Left lung (tissue), 4 donors: ENCODE measurements at regions not wholly inside any gene's neighbourhood (a gene's known extent, or its start where the extent isn't known, plus 50 kb on each side); places are given as distances from the start of the nearest gene placed in this dataset.

Experiments
- ATAC-seq: fragments of 200-7000 bp; cut with Tn5 transposase; one replicate; pipeline ENCODE4 v1.9.1; 2020; ENCODE audit warnings: moderate library complexity
- DNase-seq, 4 donors: peaks; one replicate each; pipeline ENCODE4 v3.0.0-alpha.2; 2013 to 2020
- H3K27ac ChIP-seq, 2 donors: fragments of 200-600 bp; sonication (generic) in 1 of 2; one replicate each; pipeline versions ENCODE4 v1.5.0 to v1.8.0; 2020 to 2021
- H3K27me3 ChIP-seq, 2 donors: fragments of 200-600 bp; sonication (generic) in 1 of 2; one replicate each; pipeline versions ENCODE4 v1.5.0 to v1.8.0; 2020 to 2021
- H3K36me3 ChIP-seq, 2 donors: fragments of 200-600 bp; sonication (generic) in 1 of 2; one replicate each; pipeline versions ENCODE4 v1.5.0 to v1.8.0; 2020 to 2021
- H3K4me1 ChIP-seq, 2 donors: fragments of 200-600 bp; one replicate each; pipeline ENCODE4 v1.8.0; 2021
- H3K4me3 ChIP-seq, 2 donors: fragments of 200-600 bp; sonication (generic) in 1 of 2; one replicate each; pipeline versions ENCODE4 v1.5.0 to v1.8.0; 2020 to 2021; ENCODE audit warnings: mild to moderate bottlenecking in 1 of 2
- H3K9me3 ChIP-seq, 2 donors: fragments of 200-600 bp; sonication (generic) in 1 of 2; one replicate each; pipeline versions ENCODE4 v1.5.0 to v1.8.0; 2020 to 2021
- CTCF ChIP-seq, 2 donors: fragments of 200-600 bp; sonication (generic) in 1 of 2; IDR thresholded peaks; one replicate each; pipeline versions ENCODE4 v1.5.0 to v1.8.0; 2021; ENCODE audit warnings: antibody characterized with exemption in 2 of 2
- intact Hi-C, 2 donors: fragments of 100-400 bp; cut with DNase I; formaldehyde crosslinking; loops; one replicate each; pipeline versions ENCODE4 v1.11.2 to v1.14.2; 2022
- donor health status: DM: no; HTN: yes; CAD: no.
- donor health status: DM: no; HTN: no; CAD: no.

DNA sequence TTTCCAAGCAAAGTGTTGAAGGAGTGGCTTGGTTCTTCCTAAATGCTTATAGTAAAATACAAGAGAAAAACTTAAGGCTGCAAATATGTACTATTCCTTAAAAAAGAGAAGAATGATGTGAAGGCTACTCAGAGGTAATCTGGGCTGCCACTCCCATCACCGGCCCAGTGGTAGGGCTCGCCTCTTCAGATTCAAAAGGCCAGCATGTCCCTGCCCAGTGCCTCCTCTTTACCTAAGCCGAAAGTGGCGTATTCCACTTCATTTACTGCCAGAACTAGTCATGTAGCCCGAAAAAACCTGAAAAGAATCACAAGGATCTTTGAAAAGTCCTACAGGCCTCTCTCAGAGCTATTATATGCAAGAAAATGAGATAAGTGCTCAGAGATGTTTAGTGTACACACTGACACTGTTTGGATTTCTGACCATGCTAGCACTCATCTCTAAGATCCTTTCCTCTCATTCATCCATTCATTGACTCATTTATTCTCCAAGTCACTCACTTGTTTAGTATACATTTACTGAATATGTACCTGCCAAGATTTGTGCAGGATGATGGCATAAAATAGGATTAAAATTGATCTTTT lies 373.3 kb upstream of the THBS1 start:
- H3K27me3 ChIP-seq, result no peaks in the 10 kb centered on the region
- intact Hi-C loops, result no loop called here
- peak overlapping the region in 1 of 2 donors; percentile 22 for H3K27ac ChIP-seq
- H3K4me3 ChIP-seq, result no peak overlapping the region
- ATAC-seq, result peak; percentile 92
- peaks cover 0 to 12% of the 10 kb centered on the region in 2 donors for H3K9me3 ChIP-seq
- DNase-seq, result peak in 2 of 4 donors; percentile 43 to 51
- no peaks in the 10 kb centered on the region for H3K36me3 ChIP-seq
- no peak for TF ChIP-seq CTCF (IDR thresholded peaks at IDR 0.05)
- H3K4me1 ChIP-seq, result no peaks in the 10 kb centered on the region

GRCh38 chr15:39208187-39208586 lies 372.7 kb upstream of the THBS1 start:
- H3K27me3 ChIP-seq, result no peaks in the 10 kb centered on the region
- intact Hi-C loops, result no loop called here
- ATAC-seq (peak; percentile 62), DNase-seq (no peak)
- no peak overlapping the region for H3K27ac ChIP-seq
- no peaks in the 10 kb centered on the region for H3K4me1 ChIP-seq
- H3K9me3 ChIP-seq, result peaks cover 0 to 12% of the 10 kb centered on the region in 2 donors
- TF ChIP-seq CTCF (IDR thresholded peaks at IDR 0.05), result no peak
- H3K36me3 ChIP-seq, result no peaks in the 10 kb centered on the region
- H3K4me3 ChIP-seq, result no peak overlapping the region

- no peak for DNase-seq
- no peaks in the 10 kb centered on the region for H3K36me3 ChIP-seq
- H3K4me1 ChIP-seq, result no peaks in the 10 kb centered on the region
- intact Hi-C loops, result no loop called here
- no peak overlapping the region for H3K4me3 ChIP-seq
- no peak for TF ChIP-seq CTCF (IDR thresholded peaks at IDR 0.05)
- H3K9me3 ChIP-seq, result peaks cover 0 to 12% of the 10 kb centered on the region in 2 donors
- no peak for ATAC-seq
- no peak overlapping the region for H3K27ac ChIP-seq
- H3K27me3 ChIP-seq, result no peaks in the 10 kb centered on the region
These were observed 371.2 kb upstream of the THBS1 start for GRCh38 chr15:39209548-39210211.

- DNase-seq, result no peak
- intact Hi-C loops, result no loop called here
These were observed 369.5 kb upstream of the THBS1 start for GRCh38 chr15:39211108-39211979.

More at GRCh38 chr15:39211108-39211979, 369.5 kb upstream of the THBS1 start:
- H3K4me1 ChIP-seq, result no peaks in the 10 kb centered on the region
- no peak overlapping the region for H3K4me3 ChIP-seq
- H3K9me3 ChIP-seq, result peaks cover 0 to 12% of the 10 kb centered on the region in 2 donors
- no peaks in the 10 kb centered on the region for H3K36me3 ChIP-seq
- H3K27me3 ChIP-seq, result no peaks in the 10 kb centered on the region
- ATAC-seq, result no peak
- no peak for TF ChIP-seq CTCF (IDR thresholded peaks at IDR 0.05)
- no peak overlapping the region for H3K27ac ChIP-seq
